Activated T-cell treated with anti-CD3 and anti-CD28 coated beads, Interleukin-2, amount 50 U/mL, for 4 hours (primary cell): ENCODE measurements at regions not wholly inside any gene's neighbourhood (a gene's known extent, or its start where the extent isn't known, plus 50 kb on each side); places are given as distances from the start of the nearest gene placed in this dataset.
"Not testable (repeated sequence)": the region's sequence is repeated elsewhere in the genome, so short reads cannot be mapped to it uniquely, and the experiment has no call there.

Experiments used
- ATAC-seq, 2 donors: fragments of 200-7000 bp; cut with Tn5 transposase; one replicate each; pipeline ENCODE4 v1.10.0; 2021
- DNase-seq: peaks from one replicate; pipeline ENCODE4 v3.0.0-alpha.2; 2020
- H3K27me3 Mint-ChIP-seq: one replicate; pipeline ENCODE4 v1.8.0; 2021; ENCODE audit warnings: low read depth, mixed read lengths
- H3K36me3 Mint-ChIP-seq: one replicate; pipeline ENCODE4 v1.8.0; 2022; ENCODE audit warnings: mixed read lengths; ENCODE audit not compliant: insufficient read depth
- H3K4me1 Mint-ChIP-seq: one replicate; pipeline ENCODE4 v1.8.0; 2021; ENCODE audit warnings: low read depth, mixed read lengths
- H3K4me3 Mint-ChIP-seq: one replicate; pipeline ENCODE4 v1.8.0; 2021; ENCODE audit warnings: mild to moderate bottlenecking, moderate library complexity, mixed read lengths
- H3K9me3 Mint-ChIP-seq: one replicate; pipeline ENCODE4 v1.8.0; 2021; ENCODE audit warnings: mixed read lengths

DNA sequence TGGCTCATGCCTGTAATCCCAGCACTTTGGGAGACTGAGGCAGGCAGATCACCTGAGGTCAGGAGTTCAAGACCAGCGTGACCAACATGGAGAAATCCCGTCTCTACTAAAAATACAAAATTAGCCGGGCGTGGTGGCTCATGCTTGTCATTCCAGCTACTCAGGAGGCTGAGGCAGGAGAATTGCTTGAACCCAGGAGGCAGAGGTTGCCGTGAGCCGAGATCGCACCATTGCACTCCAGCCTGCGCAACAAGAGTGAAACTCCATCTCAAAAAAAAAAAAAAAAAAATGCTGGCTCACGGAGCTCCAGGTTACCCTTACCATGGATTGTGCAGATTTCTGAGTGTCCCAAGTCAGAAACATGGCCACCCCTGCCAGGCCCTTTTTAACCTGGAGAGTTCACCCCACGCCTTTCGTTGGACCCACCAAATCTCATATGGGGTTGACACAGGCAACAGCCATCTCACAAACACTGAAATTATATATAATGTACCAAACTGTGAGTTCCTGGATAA lies 69.9 kb upstream of the CITED2 start:
- not testable (repeated sequence) for H3K9me3 Mint-ChIP-seq, ATAC-seq, DNase-seq, H3K4me3 Mint-ChIP-seq, H3K4me1 Mint-ChIP-seq, H3K27me3 Mint-ChIP-seq, H3K36me3 Mint-ChIP-seq

DNA sequence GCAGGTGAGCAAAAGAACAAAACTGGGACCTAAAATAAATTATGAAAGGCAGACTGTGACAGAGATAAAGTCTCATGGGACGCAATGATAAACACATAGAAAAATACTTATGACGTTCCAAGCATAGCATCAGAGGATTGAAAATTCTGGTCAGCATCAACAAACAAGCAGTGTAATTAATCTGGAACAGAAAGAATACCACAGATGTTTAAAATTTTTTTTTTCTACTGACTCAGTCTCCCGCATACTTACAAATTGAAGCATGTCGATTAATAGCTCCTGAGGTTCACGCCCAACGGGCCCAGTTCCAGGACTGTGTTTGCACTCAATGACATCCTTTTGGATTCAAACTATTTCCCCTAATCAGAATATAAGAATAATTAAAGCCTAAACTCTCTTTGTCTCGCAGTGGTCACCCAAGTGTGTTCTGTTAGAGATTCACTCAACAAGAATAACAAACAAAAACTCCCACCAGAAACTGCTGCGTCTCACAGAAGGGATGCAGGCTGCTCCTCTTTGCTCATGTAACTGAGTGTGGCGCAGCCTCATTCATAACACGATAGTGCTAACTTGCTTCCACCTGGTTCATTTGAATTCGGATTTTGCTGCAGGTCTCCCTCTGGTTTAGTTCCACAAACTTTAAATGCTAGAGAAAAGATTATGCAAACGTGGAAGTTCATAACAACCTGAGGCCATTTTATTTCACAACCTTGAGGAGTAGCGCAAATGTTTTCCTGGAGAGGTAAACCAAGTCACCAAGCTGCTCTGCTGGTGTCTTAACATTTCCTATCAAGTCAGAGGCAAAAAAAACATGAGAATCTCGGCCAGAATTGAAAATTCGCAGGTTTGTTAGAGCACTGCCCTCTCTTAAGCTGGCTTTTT lies 69.0 kb upstream of the CITED2 start:
- H3K9me3 Mint-ChIP-seq, result no peaks in the 10 kb centered on the region
- no peak for DNase-seq
- ATAC-seq, result no peak
- H3K4me1 Mint-ChIP-seq, result no peaks in the 10 kb centered on the region
- no peaks in the 10 kb centered on the region for H3K36me3 Mint-ChIP-seq
- H3K4me3 Mint-ChIP-seq, result no peak overlapping the region
- peaks cover 3% of the 10 kb centered on the region for H3K27me3 Mint-ChIP-seq

DNA sequence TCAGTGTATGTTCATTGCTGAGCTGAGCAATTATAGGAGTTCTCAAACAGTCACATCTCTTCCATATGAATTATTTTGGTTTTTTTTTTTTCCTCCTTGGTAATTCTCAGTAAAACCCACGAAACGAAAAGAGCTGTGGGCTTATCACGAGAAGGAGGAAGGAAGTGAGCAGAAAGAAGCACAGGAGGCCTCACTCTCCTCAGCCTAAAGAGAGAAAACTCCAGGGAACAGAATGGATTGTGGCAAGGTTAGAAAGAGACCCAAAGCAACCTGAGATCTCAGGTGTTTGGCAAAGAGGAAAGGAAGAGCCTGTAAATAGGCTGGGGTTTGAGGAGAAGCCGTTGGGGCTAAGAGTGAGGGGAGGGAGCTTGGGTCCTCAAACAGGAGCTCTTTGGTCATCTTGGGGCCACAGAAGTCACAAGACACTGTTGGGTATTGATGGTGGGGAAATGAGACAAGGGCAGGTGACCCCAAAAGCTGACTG lies 67.8 kb upstream of the CITED2 start:
- no peaks in the 10 kb centered on the region for H3K4me1 Mint-ChIP-seq
- DNase-seq, result no peak
- H3K9me3 Mint-ChIP-seq, result no peaks in the 10 kb centered on the region
- peaks cover 3% of the 10 kb centered on the region for H3K27me3 Mint-ChIP-seq
- ATAC-seq, result no peak
- H3K36me3 Mint-ChIP-seq, result no peaks in the 10 kb centered on the region
- H3K4me3 Mint-ChIP-seq, result no peak overlapping the region

DNA sequence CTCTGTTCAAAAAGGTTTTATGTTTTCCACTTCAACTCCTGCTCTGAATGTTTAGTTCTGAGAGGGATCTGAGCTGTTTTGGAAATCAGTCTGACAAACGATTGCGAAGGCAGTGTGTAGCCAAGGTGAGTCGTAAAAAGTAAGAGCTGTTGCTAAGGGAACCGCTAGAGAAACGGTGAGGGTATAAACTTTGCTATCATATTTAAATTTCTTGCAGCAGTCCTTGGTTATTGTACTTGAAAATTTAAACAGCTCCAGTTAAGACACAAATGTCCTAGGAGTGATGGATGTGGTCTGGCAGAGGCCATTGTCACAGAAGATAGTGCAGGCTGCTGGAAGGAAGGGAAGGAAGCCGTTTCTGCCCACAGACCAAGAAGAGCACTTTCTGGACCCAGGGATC lies 64.9 kb upstream of the CITED2 start:
- Mint-ChIP-seq H3K4me1 (no peaks in the 10 kb centered on the region), H3K9me3 (no peaks in the 10 kb centered on the region), H3K36me3 (no peaks in the 10 kb centered on the region), H3K27me3 (peaks cover 3% of the 10 kb centered on the region), H3K4me3 (no peak overlapping the region)
- no peak for DNase-seq
- no peak for ATAC-seq

DNA sequence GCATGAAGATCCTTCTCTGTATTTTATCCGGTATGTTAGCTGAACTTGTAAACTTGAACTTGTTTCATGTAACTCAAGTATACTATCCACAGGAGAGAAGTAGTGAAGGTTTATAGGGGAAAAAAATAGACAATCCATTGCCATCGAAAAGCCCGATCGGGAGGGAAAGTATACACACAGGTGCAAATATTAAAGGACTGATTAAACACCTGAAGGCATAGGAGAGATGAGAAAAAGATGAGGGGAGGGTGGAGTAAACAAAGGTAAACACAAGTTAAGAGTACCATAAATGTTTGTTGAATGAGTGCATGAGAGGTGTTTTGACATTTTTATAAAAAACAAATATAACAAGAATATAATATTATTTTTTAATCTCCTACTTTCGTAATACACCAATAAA lies 64.3 kb upstream of the CITED2 start:
- DNase-seq (no peak), ATAC-seq (no peak)
- no peaks in the 10 kb centered on the region for H3K36me3 Mint-ChIP-seq
- no peaks in the 10 kb centered on the region for H3K4me1 Mint-ChIP-seq
- no peaks in the 10 kb centered on the region for H3K9me3 Mint-ChIP-seq
- H3K27me3 Mint-ChIP-seq, result peaks cover 3% of the 10 kb centered on the region
- no peak overlapping the region for H3K4me3 Mint-ChIP-seq

GRCh38 chr6:139436957-139437348 lies 62.5 kb upstream of the CITED2 start:
- Mint-ChIP-seq H3K9me3 (peaks cover 4% of the 10 kb centered on the region), H3K36me3 (no peaks in the 10 kb centered on the region), H3K4me3 (no peak overlapping the region), H3K27me3 (peaks cover 3% of the 10 kb centered on the region), H3K4me1 (no peaks in the 10 kb centered on the region)
- ATAC-seq, result no peak
- no peak for DNase-seq

DNA sequence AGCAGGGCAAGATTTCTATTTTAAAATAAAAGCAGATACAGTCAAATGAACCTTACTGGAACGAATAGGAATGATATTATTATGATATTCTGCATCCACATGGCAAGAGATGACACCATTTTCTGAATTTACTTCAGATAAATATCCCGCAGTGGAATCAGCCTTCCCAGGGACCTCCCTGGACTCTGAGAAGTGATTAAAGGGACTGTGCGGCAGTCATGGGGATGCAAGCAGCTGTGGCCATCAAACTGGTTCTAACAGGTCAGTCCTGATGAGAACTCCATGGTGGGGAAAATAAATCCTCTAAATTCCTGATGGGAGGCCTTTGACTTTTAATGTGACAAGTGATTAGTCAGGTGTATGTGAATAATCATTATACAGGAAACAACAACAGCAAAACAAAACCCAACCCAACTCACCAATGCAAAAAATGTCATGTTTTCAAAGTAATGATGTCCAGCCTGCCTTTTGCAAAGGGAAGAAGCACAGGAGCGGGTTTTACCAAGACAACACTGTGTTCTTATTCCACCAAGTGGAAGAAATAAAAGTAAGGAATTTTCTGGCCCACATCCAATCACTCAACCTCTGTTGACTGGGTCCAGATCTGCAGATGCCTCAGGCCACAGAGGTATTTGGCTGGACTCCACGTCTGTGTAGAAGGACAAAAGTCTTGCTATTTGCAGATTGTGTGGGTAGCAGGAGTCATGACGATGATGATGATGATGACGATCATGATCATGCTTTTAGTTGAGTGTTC lies 61.9 kb upstream of the CITED2 start:
- no peak for DNase-seq
- H3K27me3 Mint-ChIP-seq, result peaks cover 3% of the 10 kb centered on the region
- H3K4me1 Mint-ChIP-seq, result no peaks in the 10 kb centered on the region
- no peak for ATAC-seq
- no peaks in the 10 kb centered on the region for H3K36me3 Mint-ChIP-seq
- H3K9me3 Mint-ChIP-seq, result peaks cover 8% of the 10 kb centered on the region
- no peak overlapping the region for H3K4me3 Mint-ChIP-seq

- Mint-ChIP-seq H3K9me3 (peaks cover 10% of the 10 kb centered on the region), H3K27me3 (no peaks in the 10 kb centered on the region), H3K4me3 (no peak overlapping the region), H3K36me3 (no peaks in the 10 kb centered on the region), H3K4me1 (no peaks in the 10 kb centered on the region)
- no peak for DNase-seq
- ATAC-seq, result no peak
These were observed 59.4 kb upstream of the CITED2 start for GRCh38 chr6:139433631-139434419.

- Mint-ChIP-seq H3K9me3 (peaks cover 10% of the 10 kb centered on the region), H3K36me3 (no peaks in the 10 kb centered on the region), H3K4me3 (no peak overlapping the region), H3K27me3 (peaks cover 5% of the 10 kb centered on the region), H3K4me1 (no peaks in the 10 kb centered on the region)
- no peak for ATAC-seq
- no peak for DNase-seq
These were observed 57.1 kb upstream of the CITED2 start for GRCh38 chr6:139431602-139431956.

GRCh38 chr6:139430899-139431601 lies 56.6 kb upstream of the CITED2 start:
- H3K27me3 Mint-ChIP-seq, result peaks cover 5% of the 10 kb centered on the region
- H3K4me3 Mint-ChIP-seq, result no peak overlapping the region
- DNase-seq, result no peak
- ATAC-seq, result no peak
- no peaks in the 10 kb centered on the region for H3K36me3 Mint-ChIP-seq
- no peaks in the 10 kb centered on the region for H3K4me1 Mint-ChIP-seq
- H3K9me3 Mint-ChIP-seq, result peaks cover 10% of the 10 kb centered on the region

GRCh38 chr6:139429580-139430145 lies 55.2 kb upstream of the CITED2 start:
- Mint-ChIP-seq H3K27me3 (peaks cover 9% of the 10 kb centered on the region), H3K36me3 (no peaks in the 10 kb centered on the region), H3K4me3 (no peak overlapping the region), H3K9me3 (peaks cover 10% of the 10 kb centered on the region), H3K4me1 (no peaks in the 10 kb centered on the region)
- DNase-seq, result no peak
- no peak for ATAC-seq

DNA sequence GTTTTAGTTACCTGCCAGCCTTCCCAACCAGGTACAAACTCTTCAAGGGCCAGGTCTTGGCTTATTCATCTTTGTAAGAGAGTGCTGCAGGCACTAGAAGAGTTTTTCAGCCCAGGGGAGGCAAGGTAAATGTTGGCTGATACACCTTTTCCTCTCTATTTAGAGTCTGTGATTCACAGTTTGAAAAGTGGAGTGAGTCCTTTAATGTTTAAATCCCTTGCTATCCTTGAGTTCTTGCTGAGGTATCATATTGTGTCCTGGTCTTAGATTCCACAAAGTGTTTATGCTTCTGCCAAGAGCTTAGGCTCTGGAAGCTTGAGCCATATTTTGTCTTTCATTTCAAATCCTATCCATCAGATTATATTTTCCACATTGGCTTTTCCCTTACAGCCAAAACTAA lies 52.8 kb upstream of the CITED2 start:
- Mint-ChIP-seq H3K36me3 (no peaks in the 10 kb centered on the region), H3K9me3 (peaks cover 8% of the 10 kb centered on the region), H3K27me3 (peaks cover 9% of the 10 kb centered on the region), H3K4me3 (no peak overlapping the region), H3K4me1 (no peaks in the 10 kb centered on the region)
- no peak for ATAC-seq
- DNase-seq, result no peak

- peaks cover 9% of the 10 kb centered on the region for H3K27me3 Mint-ChIP-seq
- H3K36me3 Mint-ChIP-seq, result no peaks in the 10 kb centered on the region
- H3K4me3 Mint-ChIP-seq, result no peak overlapping the region
- H3K4me1 Mint-ChIP-seq, result no peaks in the 10 kb centered on the region
- peaks cover 6% of the 10 kb centered on the region for H3K9me3 Mint-ChIP-seq
- DNase-seq (no peak), ATAC-seq (no peak)
These were observed 52.3 kb upstream of the CITED2 start for GRCh38 chr6:139426795-139427194.
